GM12878 (cell line): ENCODE measurements at regions not wholly inside any gene's neighbourhood (a gene's known extent, or its start where the extent isn't known, plus 50 kb on each side); places are given as distances from the start of the nearest gene placed in this dataset.

Source experiments
- CEBPB ChIP-seq, 2 experiments: fragments of 150-350 bp in 1 of 2; IDR thresholded peaks; 2 replicates each; pipeline ENCODE4 v1.6.1; 2012 to 2014; ENCODE audit warnings: low read depth in 2 of 2, low read length in 2 of 2, borderline replicate concordance in 1 of 2, inconsistent platforms in 1 of 2
- GABPA ChIP-seq: IDR thresholded peaks from 2 replicates; pipeline ENCODE4 v1.6.1; 2014; ENCODE audit warnings: antibody characterized with exemption, low read depth, mild to moderate bottlenecking, inconsistent platforms
- TF ChIP-seq, protein P1 (sequence below), 3 experiments: IDR thresholded peaks in 2 of 3; conservative IDR thresholded peaks in 1 of 3; 2 replicates each; pipeline ENCODE4 v1.5.1; 2011; ENCODE audit warnings: low read depth in 3 of 3, low read length in 3 of 3, mild to moderate bottlenecking in 3 of 3, control low read depth in 2 of 3, moderate library complexity in 2 of 3, inconsistent platforms in 1 of 3, mixed read lengths in 1 of 3; ENCODE audit not compliant: control insufficient read depth in 2 of 3, insufficient read depth in 1 of 3; ENCODE audit errors: extremely low read depth in 1 of 3

DNA sequence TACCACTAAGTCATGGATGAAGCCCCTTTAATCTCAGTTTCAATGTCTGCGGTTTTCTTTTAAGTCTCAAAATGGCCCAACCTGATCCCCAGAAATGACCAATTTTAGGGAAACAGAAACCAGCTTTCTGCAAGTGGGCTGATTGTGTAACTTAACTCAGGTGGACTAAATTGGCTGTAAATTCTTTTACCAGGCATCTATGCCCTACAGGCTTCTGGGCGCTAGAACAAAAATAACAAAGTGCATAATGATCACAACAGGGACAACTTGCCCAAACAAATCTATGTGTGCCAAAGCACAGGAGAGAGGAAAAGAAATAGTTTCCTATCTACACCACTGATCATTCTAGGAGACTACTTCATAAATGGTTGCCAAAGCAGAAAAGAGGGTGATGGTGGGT, 112.3 kb upstream of the SETBP1 start:
- no peak for TF ChIP-seq GABPA
- TF ChIP-seq, protein P1, sequence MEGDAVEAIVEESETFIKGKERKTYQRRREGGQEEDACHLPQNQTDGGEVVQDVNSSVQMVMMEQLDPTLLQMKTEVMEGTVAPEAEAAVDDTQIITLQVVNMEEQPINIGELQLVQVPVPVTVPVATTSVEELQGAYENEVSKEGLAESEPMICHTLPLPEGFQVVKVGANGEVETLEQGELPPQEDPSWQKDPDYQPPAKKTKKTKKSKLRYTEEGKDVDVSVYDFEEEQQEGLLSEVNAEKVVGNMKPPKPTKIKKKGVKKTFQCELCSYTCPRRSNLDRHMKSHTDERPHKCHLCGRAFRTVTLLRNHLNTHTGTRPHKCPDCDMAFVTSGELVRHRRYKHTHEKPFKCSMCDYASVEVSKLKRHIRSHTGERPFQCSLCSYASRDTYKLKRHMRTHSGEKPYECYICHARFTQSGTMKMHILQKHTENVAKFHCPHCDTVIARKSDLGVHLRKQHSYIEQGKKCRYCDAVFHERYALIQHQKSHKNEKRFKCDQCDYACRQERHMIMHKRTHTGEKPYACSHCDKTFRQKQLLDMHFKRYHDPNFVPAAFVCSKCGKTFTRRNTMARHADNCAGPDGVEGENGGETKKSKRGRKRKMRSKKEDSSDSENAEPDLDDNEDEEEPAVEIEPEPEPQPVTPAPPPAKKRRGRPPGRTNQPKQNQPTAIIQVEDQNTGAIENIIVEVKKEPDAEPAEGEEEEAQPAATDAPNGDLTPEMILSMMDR (IDR thresholded peaks at IDR 0.05 in 2 of 3, conservative IDR thresholded peaks at IDR 0.05 in 1 of 3; ENCODE audit: control insufficient read depth in 2 of 3, extremely low read depth in 1 of 3, insufficient read depth in 1 of 3, low read depth in 3 of 3, low read length in 3 of 3) = no peak
- TF ChIP-seq CEBPB (IDR thresholded peaks at IDR 0.05; ENCODE audit: borderline replicate concordance in 1 of 2, low read depth in 2 of 2, low read length in 2 of 2) = no peak
